ENCODE measurements at regions not wholly inside any gene's neighbourhood (a gene's known extent, or its start where the extent isn't known, plus 50 kb on each side); places are given as distances from the start of the nearest gene placed in this dataset.

DNA sequence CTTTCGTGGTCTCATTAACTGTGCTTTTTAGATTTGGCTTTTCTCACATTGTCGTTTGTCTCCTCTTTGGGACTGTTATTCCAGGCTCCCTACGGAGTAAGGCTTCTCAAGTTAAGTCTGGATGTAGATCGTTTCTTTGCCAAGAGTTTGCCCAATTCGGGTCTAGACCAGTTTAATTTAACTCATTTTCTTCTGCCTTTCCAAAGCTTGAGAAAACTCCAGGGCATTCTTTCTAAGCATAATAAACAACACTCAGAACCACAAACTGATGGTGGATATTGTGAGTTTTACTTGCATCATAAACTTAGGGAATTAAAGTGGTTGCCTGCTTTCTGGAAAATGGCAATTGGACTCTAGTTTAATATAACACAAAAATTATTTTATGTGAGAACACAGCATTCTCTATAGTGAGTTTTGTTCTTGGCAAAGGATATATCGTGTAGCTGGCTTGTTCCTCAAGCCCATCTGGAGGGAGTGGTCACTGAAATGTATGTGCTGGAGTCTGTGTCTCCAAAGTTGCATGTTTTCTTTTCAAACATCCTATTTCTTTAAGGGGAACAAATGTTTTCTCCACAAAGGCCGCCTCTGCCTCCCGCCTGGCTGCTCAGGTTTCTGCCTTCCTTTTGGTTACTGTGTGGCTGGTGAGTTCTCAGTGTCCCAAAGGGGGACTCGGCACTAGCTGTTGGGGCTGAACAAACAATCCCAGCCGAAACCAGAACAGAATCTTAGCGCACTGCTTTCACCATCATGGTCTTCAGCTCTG, 211.3 kb upstream of the FBN2 start:
- no peak for TF ChIP-seq POLR2A (IDR thresholded peaks at IDR 0.05)
- TF ChIP-seq, protein P1, sequence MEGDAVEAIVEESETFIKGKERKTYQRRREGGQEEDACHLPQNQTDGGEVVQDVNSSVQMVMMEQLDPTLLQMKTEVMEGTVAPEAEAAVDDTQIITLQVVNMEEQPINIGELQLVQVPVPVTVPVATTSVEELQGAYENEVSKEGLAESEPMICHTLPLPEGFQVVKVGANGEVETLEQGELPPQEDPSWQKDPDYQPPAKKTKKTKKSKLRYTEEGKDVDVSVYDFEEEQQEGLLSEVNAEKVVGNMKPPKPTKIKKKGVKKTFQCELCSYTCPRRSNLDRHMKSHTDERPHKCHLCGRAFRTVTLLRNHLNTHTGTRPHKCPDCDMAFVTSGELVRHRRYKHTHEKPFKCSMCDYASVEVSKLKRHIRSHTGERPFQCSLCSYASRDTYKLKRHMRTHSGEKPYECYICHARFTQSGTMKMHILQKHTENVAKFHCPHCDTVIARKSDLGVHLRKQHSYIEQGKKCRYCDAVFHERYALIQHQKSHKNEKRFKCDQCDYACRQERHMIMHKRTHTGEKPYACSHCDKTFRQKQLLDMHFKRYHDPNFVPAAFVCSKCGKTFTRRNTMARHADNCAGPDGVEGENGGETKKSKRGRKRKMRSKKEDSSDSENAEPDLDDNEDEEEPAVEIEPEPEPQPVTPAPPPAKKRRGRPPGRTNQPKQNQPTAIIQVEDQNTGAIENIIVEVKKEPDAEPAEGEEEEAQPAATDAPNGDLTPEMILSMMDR (IDR thresholded peaks at IDR 0.05) = no peak

Measured in testis (tissue), 2 donors.